Choroid plexus epithelial cell (primary cell): ENCODE measurements at regions not wholly inside any gene's neighbourhood (a gene's known extent, or its start where the extent isn't known, plus 50 kb on each side); places are given as distances from the start of the nearest gene placed in this dataset.

Experiments
- DNase-seq: peaks from one replicate; pipeline ENCODE4 v3.0.0-alpha.2; 2010; ENCODE audit warnings: low read depth
- H3K4me3 ChIP-seq: 2 replicates; pipeline ENCODE4 v1.5.1; 2011; ENCODE audit warnings: low read depth, mild to moderate bottlenecking, control low read depth, low read length, moderate library complexity
- TF ChIP-seq, protein P1 (sequence below): conservative IDR thresholded peaks from 2 replicates; pipeline ENCODE4 v1.5.1; 2011; ENCODE audit warnings: low read depth, mild to moderate bottlenecking, control low read depth, inconsistent platforms, low read length, moderate library complexity

DNA sequence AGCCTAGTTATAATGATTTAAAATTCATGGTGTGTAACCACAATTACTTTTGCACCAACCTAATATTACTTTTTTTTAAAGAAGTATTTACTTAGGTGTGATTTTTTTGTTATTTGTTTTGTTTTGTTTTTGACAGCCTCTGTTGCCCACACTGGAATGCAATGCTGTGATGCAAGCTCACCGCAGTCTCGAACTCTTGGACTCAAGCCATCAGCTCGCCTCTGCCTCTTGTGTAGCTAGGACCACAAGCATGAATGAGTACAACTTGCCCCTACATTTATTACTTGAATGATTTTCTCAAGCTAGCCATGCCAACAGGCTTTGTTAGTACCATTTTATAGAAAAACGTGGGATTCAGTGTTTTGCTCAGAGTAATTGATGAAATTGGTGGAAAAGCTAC is 488.8 kb upstream of the CPEB2 start:
- TF ChIP-seq, protein P1, sequence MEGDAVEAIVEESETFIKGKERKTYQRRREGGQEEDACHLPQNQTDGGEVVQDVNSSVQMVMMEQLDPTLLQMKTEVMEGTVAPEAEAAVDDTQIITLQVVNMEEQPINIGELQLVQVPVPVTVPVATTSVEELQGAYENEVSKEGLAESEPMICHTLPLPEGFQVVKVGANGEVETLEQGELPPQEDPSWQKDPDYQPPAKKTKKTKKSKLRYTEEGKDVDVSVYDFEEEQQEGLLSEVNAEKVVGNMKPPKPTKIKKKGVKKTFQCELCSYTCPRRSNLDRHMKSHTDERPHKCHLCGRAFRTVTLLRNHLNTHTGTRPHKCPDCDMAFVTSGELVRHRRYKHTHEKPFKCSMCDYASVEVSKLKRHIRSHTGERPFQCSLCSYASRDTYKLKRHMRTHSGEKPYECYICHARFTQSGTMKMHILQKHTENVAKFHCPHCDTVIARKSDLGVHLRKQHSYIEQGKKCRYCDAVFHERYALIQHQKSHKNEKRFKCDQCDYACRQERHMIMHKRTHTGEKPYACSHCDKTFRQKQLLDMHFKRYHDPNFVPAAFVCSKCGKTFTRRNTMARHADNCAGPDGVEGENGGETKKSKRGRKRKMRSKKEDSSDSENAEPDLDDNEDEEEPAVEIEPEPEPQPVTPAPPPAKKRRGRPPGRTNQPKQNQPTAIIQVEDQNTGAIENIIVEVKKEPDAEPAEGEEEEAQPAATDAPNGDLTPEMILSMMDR: no peak
- DNase-seq: peak; percentile 64
- H3K4me3 ChIP-seq: no peak overlapping the region

DNA sequence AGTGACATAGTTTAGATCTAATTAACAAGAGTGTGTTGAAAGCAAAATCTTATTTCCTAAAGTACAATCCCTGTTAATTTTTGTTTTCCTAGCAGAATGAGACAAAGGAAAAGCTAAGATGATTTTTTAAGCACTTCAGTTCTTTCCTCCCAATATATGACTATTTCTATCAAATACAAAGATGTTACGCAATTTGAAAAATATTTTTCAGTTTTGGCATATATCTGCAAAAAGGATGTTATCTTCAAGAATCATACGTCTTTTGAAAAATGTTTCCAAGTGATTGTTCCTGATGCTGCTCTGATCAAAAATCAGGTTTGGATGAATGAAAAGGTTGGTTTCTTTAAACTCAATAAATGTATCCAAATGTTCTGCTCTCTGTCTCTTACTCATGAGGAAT is 486.7 kb upstream of the CPEB2 start:
- TF ChIP-seq, protein P1: no peak
- H3K4me3 ChIP-seq: no peak overlapping the region
- DNase-seq: no peak

DNA sequence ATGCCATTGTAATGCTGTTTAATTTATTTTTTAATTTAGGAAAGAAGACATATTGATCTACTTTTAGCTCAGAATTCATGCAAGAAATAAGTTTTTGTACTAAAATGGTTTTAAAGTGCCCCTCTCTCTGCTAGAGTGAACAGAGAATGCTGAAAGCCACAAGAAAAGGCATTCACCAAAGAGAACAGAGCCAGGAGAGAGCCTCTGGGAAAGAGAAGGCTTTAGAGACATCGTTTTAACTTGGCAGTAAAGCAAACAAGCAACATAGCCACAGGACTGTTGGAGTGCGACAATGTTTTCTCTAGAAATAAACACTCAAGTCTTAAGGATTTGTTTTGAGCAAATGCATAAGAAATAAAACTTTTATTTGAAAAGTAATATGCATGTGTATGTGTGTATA is 484.1 kb upstream of the CPEB2 start:
- no peak overlapping the region for H3K4me3 ChIP-seq
- TF ChIP-seq, protein P1: no peak
- DNase-seq: no peak

DNA sequence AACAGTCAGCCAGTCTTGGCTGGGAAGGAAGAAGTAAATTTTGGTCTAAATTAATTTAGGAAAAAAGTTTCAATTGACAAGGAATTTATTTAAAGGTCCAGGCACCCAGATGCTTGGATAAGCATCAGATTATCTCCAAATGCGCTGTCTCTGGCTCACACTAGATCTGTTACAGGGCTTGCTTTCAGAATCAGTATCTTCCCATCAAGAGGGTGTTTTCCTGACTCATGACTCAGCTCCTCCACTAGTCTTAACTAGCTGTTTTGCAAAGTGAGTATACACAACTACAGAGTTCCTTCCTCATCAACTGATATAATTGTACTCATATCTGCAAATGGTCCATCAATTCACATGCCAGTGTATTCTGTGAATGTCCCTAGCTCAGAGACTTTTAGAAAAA is 482.1 kb upstream of the CPEB2 start:
- TF ChIP-seq, protein P1: no peak
- no peak overlapping the region for H3K4me3 ChIP-seq
- peak; percentile 62 for DNase-seq

DNA sequence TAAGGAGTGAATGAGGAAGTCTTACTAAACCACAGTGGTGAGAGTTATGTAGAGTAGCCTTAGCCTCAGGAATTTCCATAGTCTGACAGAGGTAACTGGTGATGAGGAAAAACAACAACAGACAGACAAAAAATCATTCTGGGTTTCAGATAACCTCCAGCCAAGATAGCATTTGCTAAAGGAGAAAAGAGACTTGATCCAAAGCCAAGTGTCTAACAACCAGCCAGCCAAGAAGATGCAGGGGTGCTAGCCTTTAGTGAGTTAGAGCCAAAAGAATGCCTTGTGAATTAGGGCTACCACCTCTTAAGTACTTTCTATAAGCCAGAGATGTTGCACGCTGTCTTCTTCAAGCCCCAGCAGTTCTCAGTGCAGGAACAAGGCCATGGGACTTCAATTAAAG is 478.0 kb upstream of the CPEB2 start:
- DNase-seq: peak; percentile 66
- no peak overlapping the region for H3K4me3 ChIP-seq
- TF ChIP-seq, protein P1: no peak

DNA sequence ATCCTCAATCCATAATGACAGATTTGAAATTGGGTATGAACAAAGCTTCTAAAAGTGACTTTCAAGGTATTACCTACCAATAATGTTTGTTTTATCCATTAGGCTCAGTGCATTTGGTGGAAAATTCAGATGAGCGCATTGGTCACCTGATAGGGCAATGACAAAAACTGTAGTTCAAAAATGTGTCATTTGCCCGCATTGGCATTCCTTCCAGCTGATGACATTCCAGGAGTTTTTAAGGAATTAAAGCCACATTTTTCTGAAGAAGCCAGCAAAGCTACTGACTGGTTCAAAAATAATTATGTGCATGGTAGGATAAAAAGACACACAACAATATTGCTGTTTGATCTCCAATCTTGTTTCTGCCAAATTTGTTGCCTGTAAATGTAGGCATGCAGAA is 473.4 kb upstream of the CPEB2 start:
- DNase-seq: no peak
- H3K4me3 ChIP-seq: no peak overlapping the region
- TF ChIP-seq, protein P1: no peak

DNA sequence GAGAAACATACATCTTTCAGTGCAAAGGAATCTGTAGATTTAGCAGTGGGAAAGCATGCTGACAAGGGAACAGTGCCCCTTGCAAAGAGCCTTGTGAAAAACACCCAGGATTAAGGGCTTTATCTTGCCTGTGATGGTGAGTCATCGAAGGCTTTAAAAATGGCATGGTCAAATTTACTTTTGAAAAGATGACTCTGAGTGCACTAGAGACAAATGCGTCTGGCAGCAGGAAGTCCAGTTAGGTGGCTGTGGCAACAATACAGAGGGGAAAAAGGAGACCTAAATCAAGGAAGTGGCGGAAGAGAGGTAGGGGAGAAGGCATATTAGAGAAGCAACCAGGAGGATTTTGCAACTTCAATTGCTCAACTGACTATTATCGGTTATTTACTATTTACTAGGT is 472.6 kb upstream of the CPEB2 start:
- no peak overlapping the region for H3K4me3 ChIP-seq
- DNase-seq: peak; percentile 56
- TF ChIP-seq, protein P1: no peak
